ENCODE measurements at regions not wholly inside any gene's neighbourhood (a gene's known extent, or its start where the extent isn't known, plus 50 kb on each side); places are given as distances from the start of the nearest gene placed in this dataset.
"Not testable (repeated sequence)": the region's sequence is repeated elsewhere in the genome, so short reads cannot be mapped to it uniquely, and the experiment has no call there.

- peak overlapping the region in 2 of 3 experiments; percentile 37 to 52 for H3K4me3 Mint-ChIP-seq
- H3K36me3 Mint-ChIP-seq (ENCODE audit: low read depth); H3K9me3 Mint-ChIP-seq: not testable (repeated sequence)
- peak overlapping the region; percentile 72 to 87 (median 86) for H3K27ac Mint-ChIP-seq
- H3K4me1 Mint-ChIP-seq = peaks cover 46% of the 10 kb centered on the region
- H3K27me3 Mint-ChIP-seq (ENCODE audit: low read depth) = peaks cover 14% of the 10 kb centered on the region
- TF ChIP-seq, protein P1, sequence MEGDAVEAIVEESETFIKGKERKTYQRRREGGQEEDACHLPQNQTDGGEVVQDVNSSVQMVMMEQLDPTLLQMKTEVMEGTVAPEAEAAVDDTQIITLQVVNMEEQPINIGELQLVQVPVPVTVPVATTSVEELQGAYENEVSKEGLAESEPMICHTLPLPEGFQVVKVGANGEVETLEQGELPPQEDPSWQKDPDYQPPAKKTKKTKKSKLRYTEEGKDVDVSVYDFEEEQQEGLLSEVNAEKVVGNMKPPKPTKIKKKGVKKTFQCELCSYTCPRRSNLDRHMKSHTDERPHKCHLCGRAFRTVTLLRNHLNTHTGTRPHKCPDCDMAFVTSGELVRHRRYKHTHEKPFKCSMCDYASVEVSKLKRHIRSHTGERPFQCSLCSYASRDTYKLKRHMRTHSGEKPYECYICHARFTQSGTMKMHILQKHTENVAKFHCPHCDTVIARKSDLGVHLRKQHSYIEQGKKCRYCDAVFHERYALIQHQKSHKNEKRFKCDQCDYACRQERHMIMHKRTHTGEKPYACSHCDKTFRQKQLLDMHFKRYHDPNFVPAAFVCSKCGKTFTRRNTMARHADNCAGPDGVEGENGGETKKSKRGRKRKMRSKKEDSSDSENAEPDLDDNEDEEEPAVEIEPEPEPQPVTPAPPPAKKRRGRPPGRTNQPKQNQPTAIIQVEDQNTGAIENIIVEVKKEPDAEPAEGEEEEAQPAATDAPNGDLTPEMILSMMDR (IDR thresholded peaks at IDR 0.05; ENCODE audit: unreplicated experiment in 3 of 3) = peak; percentile 65 to 70 (median 69)
Measured at GRCh38 chr16:29114989-29115801, 130.3 kb downstream of the LAT start.

- H3K36me3 Mint-ChIP-seq (ENCODE audit: low read depth) = no peaks in the 10 kb centered on the region
Measured at GRCh38 chr16:29114574-29114973, 129.7 kb downstream of the LAT start.

GRCh38 chr16:29113446-29113845 is 128.6 kb downstream of the LAT start:
- H3K27ac Mint-ChIP-seq; H3K4me3 Mint-ChIP-seq; H3K9me3 Mint-ChIP-seq; H3K36me3 Mint-ChIP-seq (ENCODE audit: low read depth): not testable (repeated sequence)
- Mint-ChIP-seq H3K4me1 (peaks cover 46% of the 10 kb centered on the region), H3K27me3 (ENCODE audit: low read depth) (peaks cover 14% of the 10 kb centered on the region)

More at GRCh38 chr16:29114574-29114973, 129.7 kb downstream of the LAT start:
- Mint-ChIP-seq H3K9me3 (no peaks in the 10 kb centered on the region), H3K4me3 (no peak overlapping the region), H3K27me3 (ENCODE audit: low read depth) (peaks cover 14% of the 10 kb centered on the region), H3K27ac (peak overlapping the region; percentile 72 to 87 (median 86)), H3K4me1 (peaks cover 46% of the 10 kb centered on the region)
- TF ChIP-seq, protein P1 (IDR thresholded peaks at IDR 0.05; ENCODE audit: unreplicated experiment in 3 of 3) = no peak

GRCh38 chr16:29112755-29113347 is 128.0 kb downstream of the LAT start:
- Mint-ChIP-seq H3K4me1 (peaks cover 47% of the 10 kb centered on the region), H3K4me3 (no peak overlapping the region), H3K27ac (peak overlapping the region in 1 of 3 experiments; percentile 13), H3K9me3 (no peaks in the 10 kb centered on the region), H3K36me3 (ENCODE audit: low read depth) (no peaks in the 10 kb centered on the region), H3K27me3 (ENCODE audit: low read depth) (peaks cover 16% of the 10 kb centered on the region)
- TF ChIP-seq, protein P1 (IDR thresholded peaks at IDR 0.05; ENCODE audit: unreplicated experiment in 3 of 3) = peak in 1 of 3 experiments; percentile 35

DNA sequence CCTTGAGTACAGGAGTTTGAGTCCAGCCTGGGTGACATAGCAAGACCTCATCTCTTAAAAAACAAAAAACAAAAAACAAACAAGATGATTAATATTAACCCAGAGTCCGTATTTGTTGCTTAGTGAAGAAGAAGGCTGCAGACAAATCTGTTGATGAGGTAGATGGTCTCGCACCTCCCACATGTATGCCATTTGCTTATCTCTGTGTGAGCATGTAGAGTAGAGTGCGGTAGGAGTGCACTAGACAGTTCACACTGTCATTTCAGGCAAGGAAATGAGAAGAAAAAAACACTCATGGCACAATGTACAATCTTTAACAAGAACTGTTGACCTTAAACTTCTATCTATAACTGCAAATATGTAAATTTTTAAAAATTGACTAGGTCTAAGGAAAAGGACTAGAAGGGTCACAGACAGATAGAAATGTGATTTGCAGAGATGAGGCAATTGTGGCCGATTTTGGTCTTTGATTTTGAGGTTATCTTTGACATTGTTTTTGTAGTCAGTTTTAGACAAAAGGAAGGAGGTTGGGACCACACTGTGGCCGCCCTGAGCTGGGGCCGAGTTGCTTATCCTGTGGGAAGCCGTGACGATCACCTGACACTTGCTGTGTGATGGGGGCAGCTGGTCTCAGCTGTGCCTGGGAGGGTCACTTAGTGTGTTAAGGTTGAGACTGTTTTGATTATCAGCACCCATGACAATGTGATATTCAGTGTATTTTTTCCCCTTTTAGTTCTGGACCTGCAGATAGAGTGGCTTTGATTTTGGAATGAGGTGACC is 127.2 kb downstream of the LAT start:
- not testable (repeated sequence) for H3K4me3 Mint-ChIP-seq; H3K9me3 Mint-ChIP-seq; H3K27ac Mint-ChIP-seq; H3K36me3 Mint-ChIP-seq (ENCODE audit: low read depth)
- peaks cover 21% of the 10 kb centered on the region for H3K27me3 Mint-ChIP-seq (ENCODE audit: low read depth)
- H3K4me1 Mint-ChIP-seq = peaks cover 50% of the 10 kb centered on the region

GRCh38 chr16:29111421-29111820 is 126.6 kb downstream of the LAT start:
- Mint-ChIP-seq H3K36me3 (ENCODE audit: low read depth) (no peaks in the 10 kb centered on the region), H3K27me3 (ENCODE audit: low read depth) (peaks cover 23% of the 10 kb centered on the region), H3K27ac (no peak overlapping the region), H3K9me3 (no peaks in the 10 kb centered on the region), H3K4me1 (peaks cover 45% of the 10 kb centered on the region), H3K4me3 (no peak overlapping the region)
- TF ChIP-seq, protein P1 (IDR thresholded peaks at IDR 0.05; ENCODE audit: unreplicated experiment in 3 of 3) = no peak

- H3K36me3 Mint-ChIP-seq (ENCODE audit: low read depth); H3K9me3 Mint-ChIP-seq; H3K4me3 Mint-ChIP-seq; H3K27ac Mint-ChIP-seq: not testable (repeated sequence)
- Mint-ChIP-seq H3K4me1 (peaks cover 21% of the 10 kb centered on the region), H3K27me3 (ENCODE audit: low read depth) (peaks cover 30% of the 10 kb centered on the region)
Measured at GRCh38 chr16:29108625-29109169, 123.8 kb downstream of the LAT start.
